ENCODE measurements at regions not wholly inside any gene's neighbourhood (a gene's known extent, or its start where the extent isn't known, plus 50 kb on each side); places are given as distances from the start of the nearest gene placed in this dataset.
A peak's percentile ranks its signal among the peaks of the same experiment; 100 is the strongest.

DNA sequence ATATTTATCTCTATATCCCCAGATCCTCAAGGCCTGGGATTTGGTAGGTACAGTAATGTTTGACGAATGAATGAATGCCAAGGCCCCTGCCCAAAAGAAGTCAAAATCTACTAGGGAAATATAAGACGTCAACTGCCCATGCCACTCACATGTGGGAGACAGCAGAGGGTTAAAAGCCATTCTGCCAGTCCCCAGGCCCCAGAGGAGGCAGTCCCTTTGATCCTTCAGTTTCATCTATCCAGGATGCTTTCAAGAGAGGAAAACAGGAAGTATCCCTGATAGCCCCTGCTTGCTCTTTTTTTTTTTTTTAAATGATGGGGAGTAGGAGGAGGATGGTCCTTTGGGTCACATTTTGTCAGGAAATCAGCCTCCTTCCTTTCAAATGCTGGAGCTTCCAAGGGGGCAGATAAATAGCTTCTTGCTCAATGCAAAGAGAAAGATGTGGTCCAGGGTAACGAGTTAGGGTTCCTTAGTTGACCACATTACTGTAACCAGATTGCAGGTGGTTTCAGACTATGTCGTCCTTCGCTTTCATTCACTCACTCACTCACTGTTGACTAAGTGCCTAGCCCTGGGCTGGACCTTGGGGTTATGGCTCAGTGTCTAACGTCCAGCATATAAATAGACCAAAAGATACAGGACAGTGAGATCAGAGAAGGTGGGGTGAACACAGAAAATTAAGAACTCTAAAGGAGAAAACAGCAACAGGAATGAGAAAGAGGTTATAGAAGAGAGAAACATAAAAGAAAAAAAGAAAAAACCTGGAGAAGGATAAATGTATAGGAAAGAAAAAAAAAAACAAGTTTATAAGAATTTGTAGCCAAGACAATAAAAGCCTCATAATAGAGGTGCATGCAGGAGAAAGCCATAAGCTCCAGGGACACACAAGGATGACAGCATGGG, 64.6 kb upstream of the PIM1 start:
- no peak for DNase-seq

GRCh38 chr6:37106051-37106363, 63.9 kb upstream of the PIM1 start:
- DNase-seq, result no peak

DNA sequence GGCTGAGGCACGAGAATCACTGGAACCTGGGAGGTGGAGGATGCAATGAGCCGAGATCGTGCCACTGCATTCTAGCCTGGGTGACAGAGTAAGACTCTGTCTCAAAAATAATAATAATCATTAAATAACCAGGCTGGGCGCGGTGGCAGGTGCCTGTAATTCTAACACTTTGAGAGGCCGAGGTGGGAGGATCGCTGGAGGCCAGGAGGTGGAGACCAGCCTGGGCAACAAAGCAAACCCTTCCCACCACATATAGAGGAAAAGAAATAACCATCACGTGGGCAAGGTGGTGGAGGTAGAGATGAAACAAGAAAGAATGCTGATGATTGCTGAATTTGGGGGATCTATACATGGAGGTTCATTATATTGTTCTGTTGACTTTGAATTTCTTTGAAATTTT, 63.4 kb upstream of the PIM1 start:
- DNase-seq, result no peak

- DNase-seq, result no peak
Observed at GRCh38 chr6:37106982-37107491, 62.9 kb upstream of the PIM1 start.

DNA sequence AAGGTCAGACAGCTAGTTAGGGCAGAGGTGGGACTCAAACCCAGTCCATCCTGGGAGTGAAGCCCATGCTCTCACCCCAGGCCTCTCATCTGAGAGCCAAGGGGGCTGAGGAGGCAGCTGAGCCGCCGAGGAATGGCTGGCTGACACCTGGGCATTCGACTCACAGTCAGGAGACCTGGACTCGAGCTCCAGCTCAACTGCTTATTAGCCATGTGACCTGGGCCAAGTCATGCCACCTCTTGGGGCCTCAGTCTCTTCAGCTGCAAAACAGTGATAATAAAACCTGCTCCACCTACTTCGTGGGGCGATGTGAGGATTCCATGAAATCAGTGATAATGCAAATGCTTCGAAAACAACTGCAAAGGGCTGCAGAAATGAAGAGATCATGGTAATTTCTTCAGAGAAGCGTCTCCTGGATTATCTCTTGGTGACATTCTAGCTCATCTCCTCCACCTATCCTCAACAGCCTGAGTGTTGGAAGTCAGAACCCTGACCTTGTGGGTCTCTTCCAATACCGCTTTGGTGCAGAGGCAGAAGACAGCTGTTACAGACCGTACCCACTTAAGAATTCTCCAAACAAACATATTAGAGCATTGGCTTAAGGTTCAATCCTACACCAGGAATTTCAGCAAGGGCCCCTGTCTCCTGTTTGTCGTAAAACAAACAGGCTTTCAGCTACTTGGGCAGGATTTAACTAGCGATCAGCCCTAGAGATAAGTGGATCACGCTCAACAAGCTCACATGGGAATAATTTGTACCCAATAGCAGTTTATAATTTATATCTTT, 60.0 kb upstream of the PIM1 start:
- no peak for DNase-seq

- no peak for DNase-seq
Observed at GRCh38 chr6:37110500-37111461, 59.2 kb upstream of the PIM1 start.

DNA sequence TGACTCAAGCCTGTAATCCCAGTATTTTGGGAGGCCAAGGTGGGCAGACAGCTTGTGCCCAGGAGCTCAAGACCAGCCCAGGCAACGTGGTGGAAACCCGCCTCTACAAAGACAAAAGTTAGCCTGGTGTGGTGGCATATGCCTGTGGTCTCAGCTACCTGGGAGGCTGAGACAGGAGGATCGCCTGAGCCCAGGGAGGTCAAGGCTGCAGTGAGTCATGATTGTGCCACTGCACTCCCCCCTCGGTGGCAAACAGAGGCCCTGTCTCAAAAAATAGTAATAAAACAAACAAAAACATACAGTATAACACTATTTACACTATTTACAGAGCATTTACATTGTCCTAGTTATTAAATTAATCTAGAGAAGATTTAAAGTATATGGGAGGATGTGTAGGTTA, 56.0 kb upstream of the PIM1 start:
- DNase-seq, result no peak

GRCh38 chr6:37114612-37115011, 55.3 kb upstream of the PIM1 start:
- no peak for DNase-seq

- peak; percentile 63 for DNase-seq
Observed at GRCh38 chr6:37115236-37115895, 54.6 kb upstream of the PIM1 start.

DNA sequence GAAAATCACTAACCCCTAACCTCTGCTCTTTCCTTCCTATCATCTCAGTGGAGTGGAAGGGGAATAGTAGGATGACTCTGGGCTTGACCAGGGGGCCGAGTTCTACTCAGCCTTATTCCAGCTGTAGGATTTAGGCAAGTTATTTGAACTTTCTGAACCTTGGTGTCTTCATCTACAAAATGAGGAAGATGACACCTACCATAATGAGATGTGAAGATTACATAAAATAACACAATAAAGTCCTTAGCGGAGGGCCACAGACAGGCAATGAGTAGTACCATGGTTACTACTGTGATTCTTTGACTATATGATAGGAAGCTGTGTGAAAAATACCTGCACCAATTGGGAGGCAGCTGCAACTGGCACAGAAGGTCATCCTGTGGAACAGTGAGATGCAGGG, 53.6 kb upstream of the PIM1 start:
- DNase-seq, result no peak

DNA sequence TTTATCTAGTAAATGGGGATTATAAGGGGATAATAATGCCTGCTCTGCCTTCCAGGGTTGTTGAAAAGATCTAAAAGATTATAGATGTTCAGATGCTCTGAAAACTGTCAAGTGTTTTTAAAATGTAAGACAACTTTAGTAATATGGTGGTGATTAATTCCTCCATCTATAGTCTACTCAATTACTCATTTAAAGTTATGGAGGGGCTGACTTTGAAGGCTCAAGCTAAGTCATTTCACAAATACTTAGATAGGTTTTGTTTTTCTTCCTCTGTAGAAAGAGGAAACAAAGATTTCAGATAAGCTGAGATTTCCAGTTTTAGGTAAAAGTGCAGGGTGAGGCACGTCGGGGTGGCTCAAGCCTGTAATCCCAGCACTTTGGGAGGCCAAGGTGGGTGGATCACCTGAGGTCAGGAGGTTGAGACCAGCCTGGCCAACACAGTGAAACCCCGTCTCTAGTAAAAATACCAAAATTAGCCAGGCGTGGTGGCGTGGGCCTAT, 50.5 kb upstream of the PIM1 start:
- DNase-seq, result no peak
